Neural crest cell (in vitro differentiated cells): ENCODE measurements at regions not wholly inside any gene's neighbourhood (a gene's known extent, or its start where the extent isn't known, plus 50 kb on each side); places are given as distances from the start of the nearest gene placed in this dataset.
"Not testable (repeated sequence)": the region's sequence is repeated elsewhere in the genome, so short reads cannot be mapped to it uniquely, and the experiment has no call there.

Experiments
- DNase-seq: peaks from one replicate; pipeline ENCODE4 v3.0.0; 2021; ENCODE audit warnings: low read depth, mixed read lengths, low spot score
- H3K27ac Mint-ChIP-seq: one replicate; pipeline ENCODE4 v1.8.0; 2021; ENCODE audit warnings: mild to moderate bottlenecking, mixed read lengths; ENCODE audit not compliant: unreplicated experiment
- H3K27me3 Mint-ChIP-seq: 2 replicates; pipeline ENCODE4 v1.8.0; 2021; ENCODE audit warnings: low read depth, mild to moderate bottlenecking, mixed read lengths
- H3K36me3 Mint-ChIP-seq: 2 replicates; pipeline ENCODE4 v1.8.0; 2021; ENCODE audit warnings: low read depth, mild to moderate bottlenecking, mixed read lengths
- H3K4me1 Mint-ChIP-seq: 2 replicates; pipeline ENCODE4 v1.8.0; 2021; ENCODE audit warnings: mixed read lengths
- H3K4me3 Mint-ChIP-seq: one replicate; pipeline ENCODE4 v1.8.0; 2021; ENCODE audit warnings: mild to moderate bottlenecking, mixed read lengths
- H3K9me3 Mint-ChIP-seq: 2 replicates; pipeline ENCODE4 v1.8.0; 2021; ENCODE audit warnings: mixed read lengths
- CTCF ChIP-seq: fragments of 200-600 bp; sonication (generic); conservative IDR thresholded peaks from 2 replicates; pipeline ENCODE4 v1.5.0; 2021; ENCODE audit warnings: antibody characterized with exemption, mild to moderate bottlenecking

GRCh38 chr2:6139142-6139541, 447.0 kb downstream of the SOX11 start:
- DNase-seq: no peak
- no peaks in the 10 kb centered on the region for H3K27me3 Mint-ChIP-seq
- no peak overlapping the region for H3K27ac Mint-ChIP-seq
- no peak overlapping the region for H3K4me3 Mint-ChIP-seq
- H3K36me3 Mint-ChIP-seq: peaks cover 20% of the 10 kb centered on the region
- peaks cover 25% of the 10 kb centered on the region for H3K9me3 Mint-ChIP-seq
- no peak for TF ChIP-seq CTCF
- no peaks in the 10 kb centered on the region for H3K4me1 Mint-ChIP-seq

GRCh38 chr2:6139916-6140315, 447.7 kb downstream of the SOX11 start:
- no peaks in the 10 kb centered on the region for H3K27me3 Mint-ChIP-seq
- DNase-seq: no peak
- peaks cover 21% of the 10 kb centered on the region for H3K36me3 Mint-ChIP-seq
- no peak for TF ChIP-seq CTCF
- H3K4me1 Mint-ChIP-seq: no peaks in the 10 kb centered on the region
- no peak overlapping the region for H3K4me3 Mint-ChIP-seq
- H3K9me3 Mint-ChIP-seq: peaks cover 26% of the 10 kb centered on the region
- no peak overlapping the region for H3K27ac Mint-ChIP-seq

DNA sequence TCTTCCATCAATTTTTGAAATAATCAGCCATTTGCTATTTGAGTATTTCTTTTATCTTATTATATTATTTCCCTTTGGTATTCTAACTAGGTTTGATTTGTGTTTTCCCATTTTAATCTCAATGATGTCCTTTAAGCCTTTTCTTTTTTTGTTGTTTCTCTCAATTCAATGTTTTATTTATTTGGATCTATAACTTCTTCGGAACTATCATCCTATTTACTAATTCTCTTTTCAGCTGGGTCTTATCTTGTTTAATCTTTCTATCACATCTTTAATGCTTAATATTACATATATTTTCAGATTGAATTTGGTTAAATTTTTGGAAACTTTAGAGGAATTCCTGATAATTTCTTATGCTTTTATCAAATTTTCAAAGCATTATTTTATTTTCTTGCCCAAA, 448.3 kb downstream of the SOX11 start:
- no peak for DNase-seq
- Mint-ChIP-seq H3K36me3 (peaks cover 21% of the 10 kb centered on the region), H3K27me3 (no peaks in the 10 kb centered on the region), H3K27ac (no peak overlapping the region), H3K4me1 (no peaks in the 10 kb centered on the region), H3K9me3 (peaks cover 27% of the 10 kb centered on the region), H3K4me3 (no peak overlapping the region)
- no peak for TF ChIP-seq CTCF

DNA sequence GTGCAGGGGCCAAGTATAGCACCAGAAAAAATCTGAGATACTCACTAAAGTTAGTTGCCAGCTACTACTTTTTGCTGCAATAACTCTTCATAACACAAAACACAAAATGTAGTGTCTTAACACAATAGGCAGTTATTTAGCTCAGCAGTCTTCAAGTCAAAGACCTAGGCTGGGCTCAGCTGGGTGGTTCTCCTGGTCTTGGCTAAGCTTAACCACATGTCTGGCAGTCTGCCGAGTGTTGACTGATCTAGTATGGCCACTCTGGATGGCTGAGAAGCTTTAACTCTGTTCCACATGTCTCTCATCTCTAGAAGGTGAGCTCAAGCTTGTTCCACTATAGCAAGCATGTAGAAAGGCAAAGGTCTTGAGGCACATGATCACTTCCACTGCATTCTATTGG, 451.6 kb downstream of the SOX11 start:
- Mint-ChIP-seq H3K4me1 (no peaks in the 10 kb centered on the region), H3K36me3 (peaks cover 14% of the 10 kb centered on the region), H3K27me3 (no peaks in the 10 kb centered on the region), H3K4me3 (no peak overlapping the region), H3K27ac (no peak overlapping the region), H3K9me3 (peaks cover 14% of the 10 kb centered on the region)
- no peak for DNase-seq
- no peak for TF ChIP-seq CTCF

- not testable (repeated sequence) for H3K27me3 Mint-ChIP-seq, H3K4me1 Mint-ChIP-seq, DNase-seq, H3K27ac Mint-ChIP-seq, H3K9me3 Mint-ChIP-seq, H3K36me3 Mint-ChIP-seq, H3K4me3 Mint-ChIP-seq
These were observed 455.0 kb downstream of the SOX11 start for GRCh38 chr2:6147215-6147614.

GRCh38 chr2:6148882-6149281, 456.7 kb downstream of the SOX11 start:
- peaks cover 4% of the 10 kb centered on the region for H3K9me3 Mint-ChIP-seq
- no peaks in the 10 kb centered on the region for H3K27me3 Mint-ChIP-seq
- DNase-seq: no peak
- H3K27ac Mint-ChIP-seq: no peak overlapping the region
- TF ChIP-seq CTCF: no peak
- H3K4me1 Mint-ChIP-seq: no peaks in the 10 kb centered on the region
- H3K4me3 Mint-ChIP-seq: no peak overlapping the region
- H3K36me3 Mint-ChIP-seq: peaks cover 2% of the 10 kb centered on the region
